GM21390 (cell line): ENCODE measurements at regions not wholly inside any gene's neighbourhood (a gene's known extent, or its start where the extent isn't known, plus 50 kb on each side); places are given as distances from the start of the nearest gene placed in this dataset.

ENCODE experiments used
- ATAC-seq: cut with Tn5 transposase; IDR thresholded peaks from one replicate; pipeline ENCODE4 v1.9.1; 2021; ENCODE audit not compliant: unreplicated experiment

GRCh38 chr21:28758042-28758882 lies 234.4 kb downstream of the LTN1 start:
- no peak for ATAC-seq

- ATAC-seq, result no peak
These were observed 237.8 kb downstream of the LTN1 start for GRCh38 chr21:28754862-28755261.

GRCh38 chr21:28754127-28754611 lies 238.5 kb downstream of the LTN1 start:
- no peak for ATAC-seq

- ATAC-seq, result no peak
These were observed 240.5 kb downstream of the LTN1 start for GRCh38 chr21:28752131-28752530.

GRCh38 chr21:28751176-28751575 lies 241.5 kb downstream of the LTN1 start:
- ATAC-seq, result no peak

GRCh38 chr21:28750565-28750964 lies 242.1 kb downstream of the LTN1 start:
- ATAC-seq, result no peak

GRCh38 chr21:28749536-28749935 lies 243.1 kb downstream of the LTN1 start:
- ATAC-seq, result no peak

GRCh38 chr21:28747464-28747863 lies 245.2 kb downstream of the LTN1 start:
- ATAC-seq, result no peak

GRCh38 chr21:28746166-28746565 lies 246.5 kb downstream of the LTN1 start:
- no peak for ATAC-seq

GRCh38 chr21:28745131-28746016 lies 247.3 kb downstream of the LTN1 start:
- peak; percentile 87 for ATAC-seq

- ATAC-seq, result no peak
These were observed 249.0 kb downstream of the LTN1 start for GRCh38 chr21:28743723-28744122.

GRCh38 chr21:28742527-28742926 lies 250.2 kb downstream of the LTN1 start:
- ATAC-seq, result no peak

- ATAC-seq, result no peak
These were observed 252.6 kb downstream of the LTN1 start for GRCh38 chr21:28740125-28740524.

- ATAC-seq, result peak; percentile 80
These were observed 253.8 kb downstream of the LTN1 start for GRCh38 chr21:28738882-28739281.

GRCh38 chr21:28738420-28738704 lies 254.3 kb downstream of the LTN1 start:
- no peak for ATAC-seq

GRCh38 chr21:28737674-28738419 lies 254.8 kb downstream of the LTN1 start:
- no peak for ATAC-seq

- ATAC-seq, result no peak
These were observed 258.0 kb downstream of the LTN1 start for GRCh38 chr21:28734522-28735175.

GRCh38 chr21:28731700-28732321 lies 260.9 kb downstream of the LTN1 start:
- no peak for ATAC-seq

- no peak for ATAC-seq
These were observed 262.8 kb downstream of the LTN1 start for GRCh38 chr21:28729887-28730286.

- no peak for ATAC-seq
These were observed 264.9 kb downstream of the LTN1 start for GRCh38 chr21:28727809-28728208.
